Nephron progenitor cell (in vitro differentiated cells): ENCODE measurements at regions not wholly inside any gene's neighbourhood (a gene's known extent, or its start where the extent isn't known, plus 50 kb on each side); places are given as distances from the start of the nearest gene placed in this dataset.
"Not testable (repeated sequence)": the region's sequence is repeated elsewhere in the genome, so short reads cannot be mapped to it uniquely, and the experiment has no call there.

Source experiments
- DNase-seq: peaks from one replicate; pipeline ENCODE4 v3.0.0; 2021
- H3K27ac Mint-ChIP-seq: 2 replicates; pipeline ENCODE4 v1.8.0; 2021; ENCODE audit warnings: mild to moderate bottlenecking, moderate library complexity, mixed read lengths
- H3K27me3 Mint-ChIP-seq: 2 replicates; pipeline ENCODE4 v1.8.0; 2021; ENCODE audit warnings: mild to moderate bottlenecking, low read depth, mixed read lengths; ENCODE audit not compliant: poor library complexity
- H3K36me3 Mint-ChIP-seq: 2 replicates; pipeline ENCODE4 v1.8.0; 2021; ENCODE audit warnings: low read depth, mixed read lengths
- H3K4me1 Mint-ChIP-seq: 2 replicates; pipeline ENCODE4 v1.8.0; 2021; ENCODE audit warnings: mixed read lengths
- H3K4me3 Mint-ChIP-seq: 2 replicates; pipeline ENCODE4 v1.8.0; 2021; ENCODE audit warnings: mild to moderate bottlenecking, moderate library complexity, mixed read lengths
- H3K9me3 Mint-ChIP-seq: 2 replicates; pipeline ENCODE4 v1.8.0; 2021; ENCODE audit warnings: mild to moderate bottlenecking, moderate library complexity, mixed read lengths
- TF ChIP-seq, protein P1 (sequence below): fragments of 200-600 bp; sonication (generic); IDR thresholded peaks from 2 replicates; pipeline ENCODE4 v1.5.0; 2021; ENCODE audit warnings: antibody characterized with exemption

DNA sequence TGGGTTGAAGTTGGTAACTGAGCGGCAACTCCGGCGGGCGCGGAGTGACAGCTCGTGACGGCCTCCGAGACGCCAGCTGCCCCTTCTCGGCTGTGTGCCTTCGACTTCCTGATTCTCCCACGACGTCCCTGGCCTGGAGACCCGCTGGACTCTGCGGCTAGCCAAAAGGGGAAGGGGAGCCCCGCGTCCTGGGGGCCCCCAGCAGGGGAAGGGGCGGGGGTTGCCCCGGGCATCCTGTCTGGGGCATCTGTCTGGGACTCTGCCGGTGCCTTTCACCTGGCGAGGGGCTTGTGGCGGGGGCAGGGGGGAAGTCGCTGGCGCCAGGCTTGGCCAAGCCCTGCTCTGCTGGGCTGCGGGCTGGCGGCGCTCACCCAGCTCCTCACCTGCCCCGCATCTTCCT, 129.5 kb upstream of the HMX1 start:
- H3K27ac Mint-ChIP-seq, result not testable (repeated sequence)

DNA sequence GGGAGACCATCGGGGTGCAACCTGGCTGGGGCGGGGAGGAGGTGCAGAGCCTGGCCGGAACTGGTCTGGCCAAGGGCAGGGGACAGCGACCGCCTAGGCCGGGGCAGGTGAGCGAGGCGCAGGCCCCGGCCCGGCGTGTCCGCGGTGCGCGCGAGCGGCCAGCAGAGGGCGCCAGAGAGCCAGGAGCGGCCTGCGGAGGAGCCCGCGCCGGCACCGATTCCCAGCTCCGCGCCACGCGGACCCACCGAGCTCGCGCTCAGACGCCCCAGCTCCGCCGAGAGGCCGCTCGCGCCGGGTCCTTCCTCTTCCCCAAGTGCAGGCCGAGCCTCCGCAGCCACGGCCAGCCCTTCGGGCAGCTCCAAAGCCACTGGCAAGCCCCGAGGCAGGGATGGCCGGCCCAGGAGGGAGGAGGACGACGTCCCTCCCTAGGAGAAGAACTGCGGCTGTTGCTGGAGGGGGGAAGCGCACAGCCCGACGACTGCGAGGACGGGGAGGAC, 128.9 kb upstream of the HMX1 start:
- peaks cover 62% of the 10 kb centered on the region for H3K27me3 Mint-ChIP-seq
- TF ChIP-seq, protein P1, sequence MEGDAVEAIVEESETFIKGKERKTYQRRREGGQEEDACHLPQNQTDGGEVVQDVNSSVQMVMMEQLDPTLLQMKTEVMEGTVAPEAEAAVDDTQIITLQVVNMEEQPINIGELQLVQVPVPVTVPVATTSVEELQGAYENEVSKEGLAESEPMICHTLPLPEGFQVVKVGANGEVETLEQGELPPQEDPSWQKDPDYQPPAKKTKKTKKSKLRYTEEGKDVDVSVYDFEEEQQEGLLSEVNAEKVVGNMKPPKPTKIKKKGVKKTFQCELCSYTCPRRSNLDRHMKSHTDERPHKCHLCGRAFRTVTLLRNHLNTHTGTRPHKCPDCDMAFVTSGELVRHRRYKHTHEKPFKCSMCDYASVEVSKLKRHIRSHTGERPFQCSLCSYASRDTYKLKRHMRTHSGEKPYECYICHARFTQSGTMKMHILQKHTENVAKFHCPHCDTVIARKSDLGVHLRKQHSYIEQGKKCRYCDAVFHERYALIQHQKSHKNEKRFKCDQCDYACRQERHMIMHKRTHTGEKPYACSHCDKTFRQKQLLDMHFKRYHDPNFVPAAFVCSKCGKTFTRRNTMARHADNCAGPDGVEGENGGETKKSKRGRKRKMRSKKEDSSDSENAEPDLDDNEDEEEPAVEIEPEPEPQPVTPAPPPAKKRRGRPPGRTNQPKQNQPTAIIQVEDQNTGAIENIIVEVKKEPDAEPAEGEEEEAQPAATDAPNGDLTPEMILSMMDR, result peak; percentile 50
- H3K9me3 Mint-ChIP-seq, result peaks cover 43% of the 10 kb centered on the region
- not testable (repeated sequence) for H3K27ac Mint-ChIP-seq, H3K36me3 Mint-ChIP-seq, H3K4me1 Mint-ChIP-seq
- DNase-seq, result peak; percentile 77
- H3K4me3 Mint-ChIP-seq, result peak overlapping the region; percentile 49

More for the DNA sequence above, 129.5 kb upstream of the HMX1 start:
- Mint-ChIP-seq H3K9me3 (peaks cover 43% of the 10 kb centered on the region), H3K27me3 (peaks cover 67% of the 10 kb centered on the region)
- not testable (repeated sequence) for H3K4me3 Mint-ChIP-seq, H3K4me1 Mint-ChIP-seq, H3K36me3 Mint-ChIP-seq
- DNase-seq, result peak; percentile 28

DNA sequence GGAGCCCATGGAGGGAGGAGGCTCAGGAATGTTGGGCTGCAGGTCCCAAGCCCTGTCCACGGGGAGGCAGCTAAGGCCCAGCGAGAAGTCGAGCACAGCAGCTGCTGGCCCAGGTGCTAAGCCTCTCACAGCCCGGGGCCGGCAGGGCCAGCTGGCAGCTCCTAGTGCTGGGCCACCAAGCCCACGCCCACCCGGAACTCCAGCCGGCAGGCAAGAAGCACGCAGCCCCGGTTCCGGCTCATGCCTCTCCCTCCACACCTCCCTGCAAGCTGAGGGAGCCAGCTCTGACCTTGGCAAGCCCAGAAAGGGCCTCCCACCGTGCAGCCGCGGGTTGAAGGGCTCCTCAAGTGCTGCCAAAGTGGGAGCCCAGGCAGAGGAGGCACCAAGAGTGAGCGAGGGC, 121.3 kb upstream of the HMX1 start:
- not testable (repeated sequence) for DNase-seq, H3K4me3 Mint-ChIP-seq, H3K27ac Mint-ChIP-seq, H3K36me3 Mint-ChIP-seq, H3K4me1 Mint-ChIP-seq
- Mint-ChIP-seq H3K9me3 (peaks cover 57% of the 10 kb centered on the region), H3K27me3 (peaks cover 31% of the 10 kb centered on the region)

DNA sequence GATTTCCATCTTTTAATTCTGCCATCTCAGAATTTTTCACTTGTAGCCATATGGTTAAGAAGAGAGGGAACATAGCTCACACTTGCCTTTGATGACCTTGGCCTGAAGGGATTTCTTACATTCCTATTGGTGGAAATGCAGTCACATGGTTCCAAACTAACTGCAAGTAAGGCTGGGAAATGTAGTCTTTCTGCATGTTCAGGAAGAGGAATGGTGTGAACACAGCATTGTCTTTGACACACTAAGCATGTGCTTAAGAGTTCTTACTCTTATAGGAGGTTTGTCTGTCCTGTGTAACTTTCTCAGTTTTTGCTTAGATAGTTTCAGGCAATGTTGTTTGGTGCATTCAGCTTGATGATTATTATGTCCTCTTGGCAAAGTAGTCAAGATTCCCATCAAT, 119.8 kb upstream of the HMX1 start:
- H3K4me3 Mint-ChIP-seq, H3K4me1 Mint-ChIP-seq, DNase-seq, H3K36me3 Mint-ChIP-seq, H3K27ac Mint-ChIP-seq: not testable (repeated sequence)
- Mint-ChIP-seq H3K27me3 (peaks cover 28% of the 10 kb centered on the region), H3K9me3 (peaks cover 60% of the 10 kb centered on the region)

DNA sequence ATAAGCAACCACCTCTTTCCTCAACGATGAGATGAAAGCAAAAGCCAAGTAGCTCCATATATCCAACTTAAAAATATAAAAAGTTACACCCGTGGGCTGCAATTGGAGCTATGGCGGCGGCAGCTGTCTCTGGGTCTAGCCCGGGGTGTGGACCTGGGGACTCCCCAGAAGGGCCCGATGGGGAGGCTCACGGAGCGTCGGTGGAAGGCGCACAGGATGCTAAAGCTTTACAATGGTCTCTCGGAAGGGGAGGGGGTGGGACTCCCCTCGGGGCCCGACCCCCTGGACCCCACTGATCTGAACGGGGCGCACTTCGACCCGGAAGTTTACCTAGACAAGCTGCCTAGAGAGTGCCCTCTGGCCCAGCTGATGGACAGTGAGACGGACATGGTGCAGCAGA, 118.7 kb upstream of the HMX1 start:
- not testable (repeated sequence) for H3K4me1 Mint-ChIP-seq, DNase-seq, H3K4me3 Mint-ChIP-seq, H3K36me3 Mint-ChIP-seq, H3K27ac Mint-ChIP-seq
- Mint-ChIP-seq H3K9me3 (peaks cover 53% of the 10 kb centered on the region), H3K27me3 (peaks cover 26% of the 10 kb centered on the region)

DNA sequence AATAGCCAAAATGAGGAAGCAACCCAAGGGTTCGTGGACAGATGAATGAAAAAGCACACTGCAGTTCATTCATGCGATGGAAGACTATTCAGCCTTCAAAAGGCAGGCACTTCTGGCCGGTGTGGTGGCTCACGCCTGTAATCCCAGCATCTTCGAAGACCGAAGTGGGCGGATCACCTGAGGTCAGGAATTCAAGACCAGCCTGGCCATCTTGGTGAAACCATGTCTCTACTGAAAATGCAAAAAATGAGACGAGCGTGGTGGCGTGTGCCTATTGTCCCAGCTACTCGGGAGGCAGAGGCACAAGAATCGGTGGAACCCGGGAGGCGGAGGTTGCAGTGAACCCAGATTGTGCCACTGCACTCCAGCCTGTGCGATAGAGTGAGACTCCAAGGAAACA, 114.1 kb upstream of the HMX1 start:
- peaks cover 57% of the 10 kb centered on the region for H3K9me3 Mint-ChIP-seq
- H3K36me3 Mint-ChIP-seq, DNase-seq, H3K4me3 Mint-ChIP-seq, H3K27ac Mint-ChIP-seq, H3K4me1 Mint-ChIP-seq: not testable (repeated sequence)
- peaks cover 16% of the 10 kb centered on the region for H3K27me3 Mint-ChIP-seq

DNA sequence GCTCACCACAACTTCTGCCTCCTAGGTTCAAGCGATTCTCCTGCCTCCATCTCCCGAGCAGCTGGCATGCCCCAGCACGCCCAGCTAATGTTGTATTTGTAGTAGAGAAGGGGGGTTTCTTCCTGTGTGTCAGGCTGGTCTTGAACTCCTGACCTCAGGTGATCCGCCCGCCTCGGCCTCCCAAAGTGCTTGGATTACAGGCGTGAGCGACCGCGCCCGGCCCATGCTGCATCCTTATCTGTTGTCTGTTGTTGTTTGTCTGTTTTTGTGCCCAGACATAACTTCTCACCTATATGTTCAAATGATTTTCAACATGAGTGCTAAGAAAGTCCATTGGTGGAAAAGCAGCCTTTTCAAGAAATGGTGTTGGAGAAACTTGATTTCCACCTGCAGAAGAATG, 113.0 kb upstream of the HMX1 start:
- not testable (repeated sequence) for H3K27ac Mint-ChIP-seq
- H3K9me3 Mint-ChIP-seq, result peaks cover 53% of the 10 kb centered on the region
- H3K27me3 Mint-ChIP-seq, result peaks cover 16% of the 10 kb centered on the region

DNA sequence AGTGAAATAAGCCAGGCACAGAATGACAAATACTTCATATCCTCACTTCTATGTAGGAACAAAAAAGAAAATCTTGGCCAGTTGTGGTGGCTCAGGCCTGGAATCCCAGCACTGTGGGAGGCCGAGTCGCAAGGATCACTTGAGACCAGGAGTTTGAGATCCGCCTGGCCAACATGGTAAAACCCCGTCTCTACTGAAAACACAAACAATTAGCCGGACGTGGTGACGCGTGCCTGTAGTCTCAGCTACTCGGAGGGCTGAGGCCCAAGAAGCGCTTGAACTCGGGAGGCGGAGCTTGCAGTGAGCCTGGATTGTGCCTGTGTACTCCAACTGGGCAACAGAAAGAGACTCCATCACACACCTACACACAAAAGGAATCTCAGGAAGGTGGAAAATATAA, 112.3 kb upstream of the HMX1 start:
- not testable (repeated sequence) for H3K4me3 Mint-ChIP-seq, DNase-seq, H3K36me3 Mint-ChIP-seq, H3K27ac Mint-ChIP-seq, H3K4me1 Mint-ChIP-seq
- Mint-ChIP-seq H3K27me3 (peaks cover 16% of the 10 kb centered on the region), H3K9me3 (peaks cover 55% of the 10 kb centered on the region)

More for the DNA sequence above, 113.0 kb upstream of the HMX1 start:
- not testable (repeated sequence) for H3K36me3 Mint-ChIP-seq, H3K4me3 Mint-ChIP-seq, H3K4me1 Mint-ChIP-seq, DNase-seq

DNA sequence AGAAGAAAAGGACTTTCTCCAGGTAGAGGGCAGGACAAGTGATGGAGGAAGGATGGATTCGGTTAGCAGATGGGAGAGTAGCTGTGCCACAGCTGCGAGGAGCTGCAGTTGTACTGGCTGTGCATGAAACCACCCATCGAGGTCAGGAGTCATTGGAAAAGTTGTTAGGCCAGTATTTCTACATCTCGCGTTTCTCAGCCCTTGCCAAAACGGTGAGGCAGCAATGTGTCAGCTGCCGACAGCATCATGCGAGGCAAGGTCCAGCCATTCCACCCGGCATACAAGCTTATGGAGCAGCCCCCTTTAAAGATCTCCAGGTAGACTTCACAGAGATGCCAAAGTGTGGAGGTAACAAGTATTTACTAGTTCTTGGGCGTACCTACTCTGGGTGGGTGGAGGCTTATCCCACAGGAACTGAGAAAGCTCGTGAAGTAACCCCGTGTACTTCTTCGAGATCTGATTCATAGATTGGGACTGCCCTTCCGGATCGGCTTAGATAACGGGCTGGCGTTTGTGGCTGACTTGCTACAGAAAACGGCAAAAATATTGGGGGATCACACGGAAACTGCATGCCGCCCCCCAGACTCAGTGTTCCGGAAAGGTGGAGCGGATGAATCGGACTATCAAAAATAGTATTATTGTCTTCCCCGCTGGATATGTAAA, 105.0 kb upstream of the HMX1 start:
- not testable (repeated sequence) for H3K27ac Mint-ChIP-seq

DNA sequence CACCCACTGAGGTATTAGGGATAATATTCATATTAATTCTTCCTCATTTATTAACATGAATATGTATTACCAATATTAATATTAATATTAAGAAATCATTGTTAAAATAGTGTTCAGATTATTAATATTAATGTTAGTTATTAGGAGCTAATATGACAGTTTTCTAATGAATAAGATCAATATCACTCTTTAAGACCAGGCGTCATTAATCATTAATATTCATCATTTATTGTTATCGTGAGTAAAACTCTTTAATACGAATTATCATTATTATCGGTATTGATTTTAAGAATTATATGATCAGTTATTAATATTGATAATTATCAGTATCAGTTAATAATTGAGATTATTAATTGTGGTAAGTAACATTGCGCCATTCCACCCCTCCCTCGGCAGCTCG, 101.0 kb upstream of the HMX1 start:
- not testable (repeated sequence) for H3K27ac Mint-ChIP-seq, H3K36me3 Mint-ChIP-seq, H3K4me1 Mint-ChIP-seq, DNase-seq, H3K4me3 Mint-ChIP-seq
- Mint-ChIP-seq H3K9me3 (peaks cover 49% of the 10 kb centered on the region), H3K27me3 (peaks cover 28% of the 10 kb centered on the region)

More for the DNA sequence above, 105.0 kb upstream of the HMX1 start:
- H3K36me3 Mint-ChIP-seq, H3K4me3 Mint-ChIP-seq, DNase-seq, H3K4me1 Mint-ChIP-seq: not testable (repeated sequence)
- Mint-ChIP-seq H3K9me3 (peaks cover 57% of the 10 kb centered on the region), H3K27me3 (peaks cover 29% of the 10 kb centered on the region)

DNA sequence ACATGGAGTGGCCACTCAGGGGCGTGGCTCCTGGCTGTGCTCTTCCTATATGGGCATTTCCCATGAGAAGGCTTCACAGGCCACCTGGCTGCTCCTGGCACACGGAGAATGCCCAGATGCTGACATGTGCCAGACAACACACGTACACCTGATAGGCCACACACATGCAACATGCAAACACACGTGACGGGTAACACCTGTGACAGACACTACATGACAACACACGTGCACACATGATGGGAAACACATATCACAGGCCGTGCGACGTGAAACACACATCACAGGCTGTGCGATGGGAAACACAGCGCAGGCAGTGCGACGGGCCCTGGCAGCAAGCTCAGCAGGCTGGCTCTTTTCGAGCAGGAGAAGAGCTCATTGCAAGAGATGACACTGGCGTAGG, 94.3 kb upstream of the HMX1 start:
- H3K4me1 Mint-ChIP-seq, DNase-seq: not testable (repeated sequence)
- peaks cover 36% of the 10 kb centered on the region for H3K27me3 Mint-ChIP-seq

DNA sequence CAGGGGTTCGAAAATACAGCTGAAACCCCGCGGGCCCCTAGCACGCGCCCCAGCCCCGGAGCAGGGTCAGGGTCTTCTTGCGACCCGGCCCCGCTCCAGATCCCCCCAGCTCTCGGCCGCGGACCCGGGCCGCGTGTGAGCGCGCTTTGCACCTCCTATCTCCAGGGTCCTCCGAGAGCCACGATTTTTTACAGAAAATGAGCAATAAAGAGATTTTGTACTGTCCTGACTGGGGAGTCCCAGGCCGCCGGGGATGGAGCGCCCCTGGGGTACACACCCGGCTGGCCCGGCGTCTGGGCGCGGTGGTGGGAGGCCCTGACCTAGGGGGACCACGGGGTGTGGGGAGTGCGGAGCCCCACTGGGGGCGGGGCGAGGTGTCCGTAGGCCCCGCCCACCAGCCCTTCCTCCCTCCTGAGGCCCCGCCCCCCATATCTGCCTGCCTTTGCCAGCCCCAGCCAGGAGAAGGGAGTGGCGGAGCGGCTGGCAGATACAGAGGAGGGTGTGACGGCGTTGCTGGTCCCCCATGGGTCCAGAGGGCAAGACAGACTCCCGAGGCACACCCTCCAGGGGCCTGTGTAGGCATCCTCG, 92.7 kb upstream of the HMX1 start:
- not testable (repeated sequence) for H3K4me1 Mint-ChIP-seq, H3K27ac Mint-ChIP-seq, H3K36me3 Mint-ChIP-seq
- H3K9me3 Mint-ChIP-seq, result peaks cover 36% of the 10 kb centered on the region
- peaks cover 45% of the 10 kb centered on the region for H3K27me3 Mint-ChIP-seq
- DNase-seq, result peak; percentile 60
- peak overlapping the region; percentile 60 for H3K4me3 Mint-ChIP-seq

More for the DNA sequence above, 94.3 kb upstream of the HMX1 start:
- not testable (repeated sequence) for H3K36me3 Mint-ChIP-seq, H3K4me3 Mint-ChIP-seq, H3K27ac Mint-ChIP-seq
- peaks cover 37% of the 10 kb centered on the region for H3K9me3 Mint-ChIP-seq

DNA sequence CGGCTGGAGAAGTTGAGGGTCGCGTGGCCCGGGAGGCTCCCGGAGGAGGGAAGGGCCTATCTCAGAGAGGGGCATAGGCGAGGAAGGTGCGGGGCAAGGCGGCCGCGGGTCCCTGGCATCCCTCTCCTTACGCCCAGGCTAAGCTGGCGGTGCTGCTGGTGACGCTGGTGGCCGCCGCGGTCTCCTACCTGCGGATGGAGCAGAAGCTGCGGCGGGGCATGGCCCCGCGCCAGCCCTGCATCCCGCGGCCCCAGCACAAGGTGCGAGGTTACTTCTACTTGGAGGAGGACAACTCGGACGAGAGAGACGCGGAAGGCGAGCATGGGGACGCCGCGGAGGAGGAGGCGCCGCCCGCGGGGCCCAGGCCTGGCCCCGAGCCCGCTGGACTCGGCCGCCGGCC, 91.9 kb upstream of the HMX1 start:
- Mint-ChIP-seq H3K27me3 (peaks cover 49% of the 10 kb centered on the region), H3K9me3 (peaks cover 39% of the 10 kb centered on the region), H3K4me3 (peak overlapping the region; percentile 45)
- H3K36me3 Mint-ChIP-seq, H3K4me1 Mint-ChIP-seq, H3K27ac Mint-ChIP-seq: not testable (repeated sequence)
- DNase-seq, result peak; percentile 29
